ENCODE measurements at regions not wholly inside any gene's neighbourhood (a gene's known extent, or its start where the extent isn't known, plus 50 kb on each side); places are given as distances from the start of the nearest gene placed in this dataset.

DNA sequence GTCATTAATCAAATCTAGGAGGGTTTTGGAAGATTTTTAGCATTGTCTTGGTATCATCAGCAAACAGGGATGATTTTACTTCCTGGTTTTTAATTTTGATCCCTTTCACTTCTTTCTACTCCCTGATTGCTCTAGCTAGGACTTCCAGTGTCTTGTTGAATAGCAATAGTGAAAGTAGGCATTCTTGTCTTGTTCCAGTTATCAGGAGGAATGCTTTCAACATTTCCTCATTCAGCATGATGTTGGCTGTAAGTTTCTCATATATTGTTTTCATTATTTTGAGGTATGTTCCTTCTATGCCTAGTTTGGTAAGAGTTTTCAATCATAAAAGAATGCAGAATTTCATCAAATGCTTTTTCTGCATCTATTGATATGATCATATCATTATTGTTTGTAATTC lies 244.2 kb upstream of the CLEC14A start:
- no peak for ATAC-seq
- TF ChIP-seq SNAI2 (CRISPR knock-in tag; IDR thresholded peaks at IDR 0.05) = no peak
- no peak for TF ChIP-seq RARB (CRISPR knock-in tag; IDR thresholded peaks at IDR 0.05)

DNA sequence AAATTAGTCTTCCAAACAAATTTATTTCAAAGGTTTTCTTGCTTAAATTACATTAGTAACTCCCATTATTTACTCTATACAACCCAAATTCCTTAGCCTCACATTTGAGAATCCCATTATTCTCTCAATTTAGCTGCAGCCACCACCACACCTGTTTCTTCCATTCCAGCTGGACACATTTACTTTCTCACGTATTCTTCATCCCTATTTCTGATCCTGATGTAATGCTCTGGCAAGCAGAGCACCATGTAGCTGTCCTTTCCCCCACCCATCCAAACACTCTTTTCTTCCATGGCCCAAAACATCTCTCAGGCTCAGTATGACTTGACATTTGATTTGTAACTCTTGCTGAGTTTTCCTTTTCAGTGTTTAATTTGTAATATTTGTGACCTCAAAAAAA lies 240.2 kb upstream of the CLEC14A start:
- no peak for ATAC-seq
- no peak for TF ChIP-seq GLIS3 (CRISPR knock-in tag; IDR thresholded peaks at IDR 0.05)
- no peak for TF ChIP-seq ZFP30 (CRISPR knock-in tag; IDR thresholded peaks at IDR 0.05)
- TF ChIP-seq, protein P1, sequence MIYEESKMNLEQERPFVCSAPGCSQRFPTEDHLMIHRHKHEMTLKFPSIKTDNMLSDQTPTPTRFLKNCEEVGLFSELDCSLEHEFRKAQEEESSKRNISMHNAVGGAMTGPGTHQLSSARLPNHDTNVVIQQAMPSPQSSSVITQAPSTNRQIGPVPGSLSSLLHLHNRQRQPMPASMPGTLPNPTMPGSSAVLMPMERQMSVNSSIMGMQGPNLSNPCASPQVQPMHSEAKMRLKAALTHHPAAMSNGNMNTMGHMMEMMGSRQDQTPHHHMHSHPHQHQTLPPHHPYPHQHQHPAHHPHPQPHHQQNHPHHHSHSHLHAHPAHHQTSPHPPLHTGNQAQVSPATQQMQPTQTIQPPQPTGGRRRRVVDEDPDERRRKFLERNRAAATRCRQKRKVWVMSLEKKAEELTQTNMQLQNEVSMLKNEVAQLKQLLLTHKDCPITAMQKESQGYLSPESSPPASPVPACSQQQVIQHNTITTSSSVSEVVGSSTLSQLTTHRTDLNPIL (CRISPR knock-in tag; IDR thresholded peaks at IDR 0.05; ENCODE audit: low read depth) = no peak
- no peak for TF ChIP-seq SNAI2 (CRISPR knock-in tag; IDR thresholded peaks at IDR 0.05)
- TF ChIP-seq ZC3H10 (CRISPR knock-in tag; IDR thresholded peaks at IDR 0.05) = no peak
- TF ChIP-seq TOX (CRISPR knock-in tag; IDR thresholded peaks at IDR 0.05; ENCODE audit: borderline replicate concordance) = no peak
- TF ChIP-seq OSR1 (CRISPR knock-in tag; IDR thresholded peaks at IDR 0.05) = no peak
- TF ChIP-seq, protein P2, sequence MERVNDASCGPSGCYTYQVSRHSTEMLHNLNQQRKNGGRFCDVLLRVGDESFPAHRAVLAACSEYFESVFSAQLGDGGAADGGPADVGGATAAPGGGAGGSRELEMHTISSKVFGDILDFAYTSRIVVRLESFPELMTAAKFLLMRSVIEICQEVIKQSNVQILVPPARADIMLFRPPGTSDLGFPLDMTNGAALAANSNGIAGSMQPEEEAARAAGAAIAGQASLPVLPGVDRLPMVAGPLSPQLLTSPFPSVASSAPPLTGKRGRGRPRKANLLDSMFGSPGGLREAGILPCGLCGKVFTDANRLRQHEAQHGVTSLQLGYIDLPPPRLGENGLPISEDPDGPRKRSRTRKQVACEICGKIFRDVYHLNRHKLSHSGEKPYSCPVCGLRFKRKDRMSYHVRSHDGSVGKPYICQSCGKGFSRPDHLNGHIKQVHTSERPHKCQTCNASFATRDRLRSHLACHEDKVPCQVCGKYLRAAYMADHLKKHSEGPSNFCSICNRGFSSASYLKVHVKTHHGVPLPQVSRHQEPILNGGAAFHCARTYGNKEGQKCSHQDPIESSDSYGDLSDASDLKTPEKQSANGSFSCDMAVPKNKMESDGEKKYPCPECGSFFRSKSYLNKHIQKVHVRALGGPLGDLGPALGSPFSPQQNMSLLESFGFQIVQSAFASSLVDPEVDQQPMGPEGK (CRISPR knock-in tag; IDR thresholded peaks at IDR 0.05; ENCODE audit: borderline replicate concordance) = no peak
- no peak for TF ChIP-seq ARNTL (CRISPR knock-in tag; IDR thresholded peaks at IDR 0.05; ENCODE audit: borderline replicate concordance, low read depth)

DNA sequence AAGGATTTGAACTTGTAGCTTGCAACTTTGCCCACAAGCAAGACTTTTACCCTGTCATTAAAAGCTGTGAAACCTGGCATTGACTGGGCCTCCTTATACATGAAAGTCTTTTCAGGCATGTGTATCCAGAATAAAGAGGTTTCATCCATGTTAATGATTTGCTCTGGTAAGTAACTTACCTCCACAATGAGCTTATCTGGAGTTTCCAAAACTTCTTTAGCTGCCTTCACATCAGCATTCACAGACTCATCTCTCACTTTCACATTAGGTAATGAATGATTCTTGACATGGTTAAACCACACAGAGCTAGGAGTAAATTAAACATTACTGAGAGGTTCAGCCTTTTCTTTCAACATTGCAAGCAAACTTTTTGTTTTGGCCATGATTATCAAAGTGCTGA lies 234.4 kb upstream of the CLEC14A start:
- ATAC-seq = no peak

DNA sequence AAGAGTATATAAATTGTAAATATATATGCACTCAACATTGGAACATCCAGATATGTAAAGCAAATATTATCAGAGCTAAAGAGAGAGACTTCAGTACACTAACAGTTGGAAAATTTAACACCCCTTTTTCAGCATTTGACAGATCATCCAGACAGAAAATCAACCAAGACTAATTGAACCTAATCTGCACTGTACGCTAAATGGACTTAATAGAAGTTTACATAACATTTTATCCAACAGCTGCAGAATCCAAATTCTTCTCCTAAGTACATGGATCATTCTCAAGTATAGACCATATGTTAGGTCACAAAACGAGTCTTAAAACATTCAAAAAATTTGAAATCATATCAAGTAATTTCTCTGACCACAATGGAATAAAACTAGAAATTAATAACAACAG lies 229.1 kb upstream of the CLEC14A start:
- TF ChIP-seq ZNF8 (CRISPR knock-in tag; IDR thresholded peaks at IDR 0.05) (no peak), PPARA (CRISPR knock-in tag; IDR thresholded peaks at IDR 0.05; ENCODE audit: borderline replicate concordance) (no peak), ZNF70 (CRISPR knock-in tag; IDR thresholded peaks at IDR 0.05) (no peak)
- TF ChIP-seq, protein P2 (CRISPR knock-in tag; IDR thresholded peaks at IDR 0.05; ENCODE audit: borderline replicate concordance) = no peak
- no peak for ATAC-seq

More for the DNA sequence above, 234.4 kb upstream of the CLEC14A start:
- TF ChIP-seq, protein P1 (CRISPR knock-in tag; IDR thresholded peaks at IDR 0.05; ENCODE audit: low read depth) = no peak
- TF ChIP-seq, protein P3, sequence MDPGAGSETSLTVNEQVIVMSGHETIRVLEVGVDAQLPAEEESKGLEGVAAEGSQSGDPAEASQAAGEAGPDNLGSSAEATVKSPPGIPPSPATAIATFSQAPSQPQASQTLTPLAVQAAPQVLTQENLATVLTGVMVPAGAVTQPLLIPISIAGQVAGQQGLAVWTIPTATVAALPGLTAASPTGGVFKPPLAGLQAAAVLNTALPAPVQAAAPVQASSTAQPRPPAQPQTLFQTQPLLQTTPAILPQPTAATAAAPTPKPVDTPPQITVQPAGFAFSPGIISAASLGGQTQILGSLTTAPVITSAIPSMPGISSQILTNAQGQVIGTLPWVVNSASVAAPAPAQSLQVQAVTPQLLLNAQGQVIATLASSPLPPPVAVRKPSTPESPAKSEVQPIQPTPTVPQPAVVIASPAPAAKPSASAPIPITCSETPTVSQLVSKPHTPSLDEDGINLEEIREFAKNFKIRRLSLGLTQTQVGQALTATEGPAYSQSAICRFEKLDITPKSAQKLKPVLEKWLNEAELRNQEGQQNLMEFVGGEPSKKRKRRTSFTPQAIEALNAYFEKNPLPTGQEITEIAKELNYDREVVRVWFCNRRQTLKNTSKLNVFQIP (CRISPR knock-in tag; IDR thresholded peaks at IDR 0.05; ENCODE audit: borderline replicate concordance, low read depth) = no peak
- TF ChIP-seq, protein P4, sequence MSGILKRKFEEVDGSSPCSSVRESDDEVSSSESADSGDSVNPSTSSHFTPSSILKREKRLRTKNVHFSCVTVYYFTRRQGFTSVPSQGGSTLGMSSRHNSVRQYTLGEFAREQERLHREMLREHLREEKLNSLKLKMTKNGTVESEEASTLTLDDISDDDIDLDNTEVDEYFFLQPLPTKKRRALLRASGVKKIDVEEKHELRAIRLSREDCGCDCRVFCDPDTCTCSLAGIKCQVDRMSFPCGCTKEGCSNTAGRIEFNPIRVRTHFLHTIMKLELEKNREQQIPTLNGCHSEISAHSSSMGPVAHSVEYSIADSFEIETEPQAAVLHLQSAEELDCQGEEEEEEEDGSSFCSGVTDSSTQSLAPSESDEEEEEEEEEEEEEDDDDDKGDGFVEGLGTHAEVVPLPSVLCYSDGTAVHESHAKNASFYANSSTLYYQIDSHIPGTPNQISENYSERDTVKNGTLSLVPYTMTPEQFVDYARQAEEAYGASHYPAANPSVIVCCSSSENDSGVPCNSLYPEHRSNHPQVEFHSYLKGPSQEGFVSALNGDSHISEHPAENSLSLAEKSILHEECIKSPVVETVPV (CRISPR knock-in tag; IDR thresholded peaks at IDR 0.05) = no peak

DNA sequence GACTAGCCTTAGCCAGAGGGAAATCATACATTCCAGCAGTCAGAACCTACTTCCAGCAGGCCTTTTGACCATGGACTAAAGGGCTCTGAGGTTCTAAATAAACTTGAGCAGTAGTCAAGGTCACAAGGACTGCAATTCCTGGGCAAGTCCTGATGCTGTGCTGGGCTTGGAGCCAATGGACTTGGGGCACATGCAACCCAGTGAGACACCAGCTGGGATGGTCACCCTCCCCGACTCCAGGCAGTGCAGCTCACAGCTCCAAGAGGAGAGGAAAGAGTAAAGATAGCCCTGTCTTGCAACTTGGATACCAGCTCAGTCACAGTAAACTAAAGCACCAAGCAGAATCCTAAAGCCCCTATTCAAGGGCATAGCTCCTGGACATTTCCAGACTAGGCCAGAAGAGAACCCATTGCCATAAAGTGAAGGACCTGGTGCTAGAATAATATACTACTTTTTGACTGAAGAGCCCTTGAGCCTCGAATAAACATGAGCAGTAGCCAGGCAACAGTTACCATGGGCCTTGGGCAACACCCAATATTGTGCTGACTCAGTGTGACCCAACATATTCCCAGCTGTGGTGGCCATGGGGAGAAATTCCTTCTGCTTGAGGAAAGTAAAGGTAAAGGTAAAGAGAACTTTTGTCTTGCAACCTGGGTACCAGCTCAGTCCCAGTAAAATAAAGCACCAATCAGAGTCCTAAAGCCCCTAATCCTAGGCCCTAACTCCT lies 226.2 kb upstream of the CLEC14A start:
- no peak for ATAC-seq
- TF ChIP-seq OSR1 (CRISPR knock-in tag; IDR thresholded peaks at IDR 0.05) = no peak
- TF ChIP-seq, protein P4 (CRISPR knock-in tag; IDR thresholded peaks at IDR 0.05) = no peak

Data from SK-N-SH treated with all-trans-retinoic acid at 6 μM for 48 hours (cell line).